ENCODE measurements at regions not wholly inside any gene's neighbourhood (a gene's known extent, or its start where the extent isn't known, plus 50 kb on each side); places are given as distances from the start of the nearest gene placed in this dataset.
A peak's percentile ranks its signal among the peaks of the same experiment; 100 is the strongest.

GRCh38 chr4:128385683-128386304 is 98.2 kb upstream of the PGRMC2 start (continued):
- no peak for TF ChIP-seq ZNF184 (CRISPR knock-in tag; IDR thresholded peaks at IDR 0.05)
- peak; percentile 30 to 70 (median 66); a peak in 5 of 6 replicates for TF ChIP-seq CTCF (IDR thresholded peaks at IDR 0.05 in 2 of 3, conservative IDR thresholded peaks at IDR 0.05 in 1 of 3; ENCODE audit: insufficient read depth in 2 of 3, low read depth in 1 of 3, low read length in 3 of 3)
- TF ChIP-seq FOXJ3 (CRISPR knock-in tag; IDR thresholded peaks at IDR 0.05): no peak; the same call in none of the 2 replicates
- no peak for TF ChIP-seq CHD1 (IDR thresholded peaks at IDR 0.05; ENCODE audit: low read length)
- no peak for TF ChIP-seq TFAP4 (CRISPR knock-in tag; IDR thresholded peaks at IDR 0.05; ENCODE audit: borderline replicate concordance)
- TF ChIP-seq ELF2 (CRISPR knock-in tag; IDR thresholded peaks at IDR 0.05): no peak
- TF ChIP-seq TCF7 (IDR thresholded peaks at IDR 0.05; ENCODE audit: borderline replicate concordance): no peak
- TF ChIP-seq ZNF584 (CRISPR knock-in tag; IDR thresholded peaks at IDR 0.05; ENCODE audit: low read depth): no peak
- TF ChIP-seq NUFIP1 (IDR thresholded peaks at IDR 0.05; ENCODE audit: partially characterized antibody): no peak
- TF ChIP-seq ID3 (CRISPR knock-in tag; IDR thresholded peaks at IDR 0.05): no peak
- TF ChIP-seq ID3 (tag; IDR thresholded peaks at IDR 0.05): peak; percentile 61; the same call in 1 of the 2 replicates
- no peak for TF ChIP-seq ZNF12 (CRISPR knock-in tag; IDR thresholded peaks at IDR 0.05)
- no peak for TF ChIP-seq MAX (CRISPR knock-in tag; IDR thresholded peaks at IDR 0.05)
- 0 out of 3 replicates have a peak, but pooled peaks of 1 of the 2 experiments have one; percentile 18 for TF ChIP-seq CBX3 (IDR thresholded peaks at IDR 0.05; ENCODE audit: borderline replicate concordance in 1 of 2, low read length in 2 of 2)
- no peak for TF ChIP-seq KDM5B (IDR thresholded peaks at IDR 0.05; ENCODE audit: insufficient replicate concordance, low read depth, low read length)
- no peak for TF ChIP-seq HMG20B (CRISPR knock-in tag; IDR thresholded peaks at IDR 0.05)
- no peak for TF ChIP-seq NEUROD1 (IDR thresholded peaks at IDR 0.05; ENCODE audit: borderline replicate concordance, low read depth, low read length, partially characterized antibody)
- TF ChIP-seq SAFB (IDR thresholded peaks at IDR 0.05; ENCODE audit: borderline replicate concordance, low read depth, low read length): no peak
- no peak for TF ChIP-seq CUX1 (CRISPR knock-in tag; IDR thresholded peaks at IDR 0.05)
- TF ChIP-seq MTA2 (IDR thresholded peaks at IDR 0.05; ENCODE audit: low read depth): no peak
